Stimulated activated naive CD4-positive, alpha-beta T cell treated with Interleukin-2 at 50 U/mL for 16 hours (primary cell): ENCODE measurements at regions not wholly inside any gene's neighbourhood (a gene's known extent, or its start where the extent isn't known, plus 50 kb on each side); places are given as distances from the start of the nearest gene placed in this dataset.

ENCODE experiments used
- DNase-seq: peaks from one replicate; lab custom pipeline; 2025; lab: John Stamatoyannopoulos, UW

GRCh38 chr12:108037960-108038359 lies 91.1 kb upstream of the WSCD2 start:
- DNase-seq = no peak

GRCh38 chr12:108039794-108040193 lies 89.3 kb upstream of the WSCD2 start:
- DNase-seq = no peak

- DNase-seq = no peak
These were observed 88.1 kb upstream of the WSCD2 start for GRCh38 chr12:108040947-108041346.

- no peak for DNase-seq
These were observed 85.8 kb upstream of the WSCD2 start for GRCh38 chr12:108043286-108043685.

- DNase-seq = no peak
These were observed 85.1 kb upstream of the WSCD2 start for GRCh38 chr12:108043750-108044533.

- no peak for DNase-seq
These were observed 83.0 kb upstream of the WSCD2 start for GRCh38 chr12:108046135-108046534.

- no peak for DNase-seq
These were observed 82.4 kb upstream of the WSCD2 start for GRCh38 chr12:108046650-108047049.

- DNase-seq = no peak
These were observed 82.0 kb upstream of the WSCD2 start for GRCh38 chr12:108047071-108047550.

GRCh38 chr12:108048686-108049085 lies 80.4 kb upstream of the WSCD2 start:
- DNase-seq = no peak

- DNase-seq = no peak
These were observed 78.4 kb upstream of the WSCD2 start for GRCh38 chr12:108050696-108051095.

GRCh38 chr12:108052260-108052659 lies 76.8 kb upstream of the WSCD2 start:
- DNase-seq = no peak

- DNase-seq = no peak
These were observed 75.6 kb upstream of the WSCD2 start for GRCh38 chr12:108053512-108053911.

GRCh38 chr12:108054496-108054895 lies 74.6 kb upstream of the WSCD2 start:
- DNase-seq = no peak

- DNase-seq = no peak
These were observed 73.9 kb upstream of the WSCD2 start for GRCh38 chr12:108055141-108055540.

GRCh38 chr12:108060067-108060466 lies 69.0 kb upstream of the WSCD2 start:
- DNase-seq = no peak

- DNase-seq = no peak
These were observed 68.2 kb upstream of the WSCD2 start for GRCh38 chr12:108060903-108061302.

- DNase-seq = no peak
These were observed 65.9 kb upstream of the WSCD2 start for GRCh38 chr12:108063192-108063591.

GRCh38 chr12:108065069-108065468 lies 64.0 kb upstream of the WSCD2 start:
- DNase-seq = no peak

GRCh38 chr12:108066583-108067577 lies 62.2 kb upstream of the WSCD2 start:
- no peak for DNase-seq

GRCh38 chr12:108069651-108070165 lies 59.4 kb upstream of the WSCD2 start:
- DNase-seq = no peak

- DNase-seq = no peak
These were observed 53.5 kb upstream of the WSCD2 start for GRCh38 chr12:108075561-108075960.

- DNase-seq = no peak
These were observed 52.5 kb upstream of the WSCD2 start for GRCh38 chr12:108076556-108076955.

- DNase-seq = no peak
These were observed 50.7 kb upstream of the WSCD2 start for GRCh38 chr12:108078428-108078827.
